GM19328 (cell line): ENCODE measurements at regions not wholly inside any gene's neighbourhood (a gene's known extent, or its start where the extent isn't known, plus 50 kb on each side); places are given as distances from the start of the nearest gene placed in this dataset.

Experiments used
- ATAC-seq: cut with Tn5 transposase; IDR thresholded peaks from one replicate; pipeline ENCODE4 v1.9.1; 2021; ENCODE audit warnings: mild to moderate bottlenecking, moderate library complexity; ENCODE audit not compliant: unreplicated experiment

DNA sequence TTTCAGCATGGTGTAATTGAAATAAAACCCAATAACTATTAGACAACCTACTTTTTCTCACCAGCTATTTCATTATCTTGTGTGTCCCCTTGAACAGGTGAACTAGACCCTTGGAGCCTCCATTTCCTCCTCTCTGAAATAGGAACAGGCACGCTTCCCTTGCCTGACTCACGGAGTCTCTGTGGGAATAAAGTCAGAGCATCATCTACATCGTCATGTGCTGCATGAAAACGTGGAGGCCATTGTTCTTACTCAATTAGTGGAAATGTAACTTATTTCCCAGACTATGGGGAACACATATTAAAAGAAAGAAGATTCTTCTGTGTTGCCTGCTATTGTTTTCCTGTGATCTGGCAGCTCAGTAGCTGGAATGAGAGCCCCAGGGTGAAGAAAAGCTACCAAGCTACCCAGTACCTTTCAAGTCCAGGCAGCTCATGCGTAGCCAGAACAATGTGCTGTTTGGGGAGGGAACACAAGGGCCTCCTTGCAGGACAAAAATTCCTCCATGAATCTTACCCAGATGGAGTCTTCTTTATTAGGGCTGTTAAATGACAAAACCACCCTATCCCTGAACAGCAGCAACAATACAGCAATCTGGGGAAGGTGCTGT, 59.8 kb downstream of the SOX11 start:
- ATAC-seq = no peak

DNA sequence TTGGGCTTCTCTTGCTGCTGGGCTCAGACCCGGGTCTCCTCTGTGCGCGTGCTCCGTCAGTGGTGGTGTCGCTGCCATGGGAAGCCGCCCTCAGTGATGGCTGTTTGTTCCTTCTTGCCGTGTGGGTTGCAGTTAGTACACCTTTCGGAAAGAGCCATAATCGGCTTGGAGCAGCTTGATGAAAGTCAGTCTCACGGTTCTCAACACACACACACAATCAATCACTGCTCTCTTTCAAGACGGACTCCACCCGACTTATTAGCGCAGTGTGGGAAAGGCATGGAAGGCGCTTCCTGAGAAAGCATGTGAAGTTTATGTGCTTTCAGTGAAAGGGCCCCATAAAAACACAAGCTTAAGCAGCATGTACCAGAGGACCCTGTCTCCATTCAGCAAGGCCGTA, 64.1 kb downstream of the SOX11 start:
- ATAC-seq = no peak

DNA sequence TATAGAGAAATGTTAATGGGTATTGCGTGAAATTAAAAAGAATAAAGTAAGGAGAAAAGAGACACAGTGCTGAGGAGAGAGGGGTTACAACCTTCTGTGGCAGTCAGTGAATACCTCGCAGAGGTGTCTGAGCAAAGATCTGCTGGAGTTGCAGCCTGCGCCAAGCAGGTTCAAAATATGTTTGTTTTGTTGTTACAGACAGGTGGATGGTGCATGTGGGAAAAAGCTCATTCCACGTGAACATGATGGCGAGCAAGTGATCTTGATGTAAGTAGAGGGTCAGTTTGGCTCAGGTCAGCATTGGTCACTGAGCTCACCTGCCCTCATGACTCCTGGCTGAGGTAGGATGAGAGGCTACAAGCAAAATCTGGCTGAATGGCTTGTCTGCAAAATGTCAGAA, 66.2 kb downstream of the SOX11 start:
- no peak for ATAC-seq

DNA sequence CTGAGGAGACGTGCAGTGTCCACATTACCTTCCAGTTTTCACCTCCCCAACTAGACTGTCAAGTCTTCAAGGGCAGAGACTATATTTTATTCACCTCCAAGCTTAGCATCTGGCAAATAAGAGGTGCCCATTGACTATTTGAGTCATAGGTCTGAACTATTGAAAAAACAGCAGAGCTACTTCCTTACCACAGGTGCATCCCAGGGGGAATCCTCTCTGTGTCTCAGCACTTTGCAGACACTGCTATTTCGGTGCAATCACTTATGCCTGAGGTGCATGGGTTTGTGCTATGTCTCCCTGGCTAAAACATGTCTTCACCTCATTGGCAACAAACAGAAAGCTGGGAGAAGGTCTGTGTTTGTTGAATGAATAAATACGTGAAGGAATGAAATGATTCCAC, 67.8 kb downstream of the SOX11 start:
- no peak for ATAC-seq

DNA sequence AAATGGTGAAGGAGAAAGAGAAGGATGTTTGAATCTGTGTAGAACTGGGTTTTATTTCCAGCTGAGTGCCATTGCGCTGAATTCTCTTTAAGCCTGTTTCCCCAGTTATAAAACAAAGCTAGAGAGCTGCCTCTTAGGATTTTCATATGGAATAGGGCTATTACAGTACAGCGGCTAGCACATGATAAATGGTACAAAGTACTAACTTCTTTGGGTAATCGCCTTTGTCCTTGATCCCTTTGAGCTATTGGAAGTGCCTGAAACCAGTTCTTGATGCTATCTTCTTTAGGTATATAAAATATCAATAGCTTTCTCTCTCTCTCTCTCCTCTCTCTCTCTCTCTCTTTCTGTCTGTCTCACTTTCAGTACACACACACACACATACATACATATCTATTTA, 71.3 kb downstream of the SOX11 start:
- no peak for ATAC-seq

DNA sequence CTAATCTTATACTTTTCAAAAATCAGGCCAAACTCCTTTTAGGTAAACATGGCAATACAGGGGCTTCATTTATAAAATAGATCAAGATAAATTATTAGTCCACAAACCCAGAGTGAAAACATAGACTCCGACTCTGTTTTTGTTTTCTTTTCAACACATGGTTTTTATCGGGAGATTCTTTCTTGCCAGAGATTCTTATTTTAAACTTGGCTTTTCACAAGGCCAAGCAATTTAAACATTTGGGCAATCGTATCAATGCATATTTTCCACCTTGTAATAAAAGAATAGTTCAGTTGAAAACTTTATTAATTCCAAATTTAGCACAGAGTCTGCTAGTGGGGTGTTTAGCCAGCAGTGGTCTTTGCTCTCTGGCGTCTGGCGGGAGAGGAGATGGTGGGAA, 71.9 kb downstream of the SOX11 start:
- ATAC-seq = no peak

DNA sequence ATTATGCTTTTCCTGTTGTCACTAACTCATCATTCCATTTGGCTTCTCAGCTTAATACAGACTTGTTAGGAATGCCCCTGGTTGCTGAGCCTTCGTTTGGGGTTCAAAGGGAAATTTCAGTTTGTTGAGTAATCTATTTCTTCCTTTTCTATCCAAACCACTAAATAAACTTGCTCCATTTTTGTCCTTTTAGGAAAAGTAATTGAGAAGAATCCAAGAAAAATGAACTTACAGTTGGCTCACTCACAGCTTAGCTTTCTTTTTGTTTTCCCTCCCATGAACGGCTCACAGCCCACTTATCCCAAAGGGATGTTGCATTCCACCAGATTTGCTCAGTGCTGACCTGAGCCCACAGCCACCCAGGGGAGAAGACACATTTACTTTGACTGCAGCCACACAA, 73.9 kb downstream of the SOX11 start:
- no peak for ATAC-seq

DNA sequence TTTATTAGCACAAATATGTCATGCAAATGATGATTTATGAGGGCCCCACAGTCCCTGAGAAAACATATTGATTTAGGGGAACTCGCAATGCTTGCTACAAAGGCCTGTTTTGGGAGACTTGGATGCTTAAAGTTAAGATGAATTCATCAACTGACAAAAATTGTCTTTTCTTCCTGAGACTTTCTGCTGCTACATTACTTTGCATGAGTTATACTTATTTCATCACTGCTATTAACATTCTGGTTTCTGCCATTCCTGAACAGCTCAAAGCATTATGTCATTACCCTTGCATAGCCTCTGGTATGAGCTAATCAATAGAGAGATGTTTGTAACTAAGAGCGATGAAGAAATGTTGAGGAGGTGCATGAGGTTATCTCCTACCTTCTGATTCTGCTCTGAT, 74.4 kb downstream of the SOX11 start:
- ATAC-seq = no peak

DNA sequence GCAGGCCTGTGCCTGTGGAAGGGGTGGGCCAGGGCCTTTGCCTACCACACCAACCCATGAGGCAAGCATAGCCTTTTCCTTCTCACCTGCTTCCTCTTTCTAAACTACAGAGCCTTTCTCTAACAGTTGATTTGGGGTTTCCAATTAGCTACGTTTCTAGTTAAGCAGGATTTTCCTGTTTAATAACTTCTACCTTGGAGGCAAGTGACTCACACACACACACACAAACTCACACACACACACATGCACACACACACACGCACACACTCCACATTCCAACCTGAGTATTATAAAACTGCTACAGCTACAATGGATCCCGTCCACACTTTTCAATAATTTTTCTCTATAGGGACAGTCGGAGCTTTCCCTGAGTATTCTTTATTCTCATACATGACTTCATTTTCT, 84.9 kb downstream of the SOX11 start:
- ATAC-seq = no peak

DNA sequence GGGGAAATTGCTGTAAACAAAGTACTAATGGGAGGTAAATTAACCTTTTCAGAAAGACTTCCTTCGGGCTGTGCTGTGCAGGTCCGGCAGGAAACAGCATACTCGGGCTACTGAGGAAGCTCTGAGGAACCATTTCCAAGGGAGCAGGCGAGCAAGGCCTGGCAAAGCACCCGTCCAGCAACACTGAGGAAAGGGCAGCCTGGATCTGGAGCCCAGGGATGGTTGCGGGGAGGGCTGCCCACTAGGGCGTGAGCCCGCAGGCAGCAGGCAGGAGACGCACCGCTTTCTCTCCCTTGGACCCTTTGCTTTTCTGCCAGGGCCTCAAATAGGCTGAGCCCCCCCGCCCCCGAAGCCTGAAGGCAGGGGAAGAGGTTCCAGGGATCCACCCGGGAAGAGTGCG, 89.5 kb downstream of the SOX11 start:
- ATAC-seq = no peak

DNA sequence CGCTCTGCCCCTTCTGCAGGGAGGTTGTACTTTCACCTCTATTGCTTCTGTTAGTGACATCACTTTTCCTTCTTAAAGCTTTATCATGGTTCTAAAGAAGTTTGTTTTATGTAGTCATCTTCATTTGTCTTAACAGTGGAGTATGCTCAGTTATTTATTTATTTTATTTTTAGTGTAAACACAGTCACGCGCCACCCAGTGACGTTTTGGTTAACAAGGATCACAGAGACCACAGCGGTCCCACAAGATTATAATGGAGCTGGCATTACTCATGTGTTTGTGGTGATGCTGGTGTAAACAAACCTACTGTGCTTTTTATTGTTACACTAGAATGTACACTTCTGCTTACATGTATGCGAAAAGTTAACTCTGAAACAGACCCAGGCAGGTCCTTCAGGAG, 89.9 kb downstream of the SOX11 start:
- no peak for ATAC-seq

DNA sequence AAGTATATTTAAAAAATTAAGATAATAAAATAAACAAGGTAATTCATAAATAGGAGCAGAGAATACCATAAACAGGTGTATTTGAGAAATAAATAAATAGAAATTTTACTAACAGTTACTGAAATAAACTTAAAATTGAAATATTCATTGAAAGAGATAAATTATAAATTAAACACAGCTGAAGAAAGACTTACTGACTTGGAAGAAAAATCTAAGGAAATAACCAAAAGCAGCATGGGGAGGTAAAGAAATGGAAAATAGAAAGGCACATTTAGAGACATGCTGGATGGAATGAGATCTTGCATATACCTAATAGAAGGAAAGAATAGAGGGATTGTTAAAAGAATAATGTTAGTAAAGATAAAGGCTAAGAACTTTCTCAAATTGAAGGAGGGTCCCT, 96.3 kb downstream of the SOX11 start:
- ATAC-seq = no peak

DNA sequence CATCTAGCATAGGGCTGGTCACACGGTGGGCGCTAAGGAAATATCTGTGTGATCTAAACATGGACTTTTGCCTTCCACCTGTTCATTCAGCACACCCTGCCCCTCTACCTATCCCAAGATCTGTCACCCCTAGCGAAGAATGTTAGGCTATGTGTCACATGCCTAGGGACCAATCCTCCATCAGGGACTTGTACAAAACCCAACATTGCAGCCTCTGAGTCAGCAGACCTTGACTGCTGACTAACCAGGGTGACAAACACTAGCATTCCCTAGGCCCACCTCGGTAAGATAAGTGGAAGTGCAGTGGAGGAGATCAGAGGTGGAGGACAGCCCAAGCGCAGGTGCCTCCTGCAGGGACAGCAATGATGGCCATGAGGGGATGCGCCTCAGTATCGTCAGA, 99.2 kb downstream of the SOX11 start:
- ATAC-seq = no peak

DNA sequence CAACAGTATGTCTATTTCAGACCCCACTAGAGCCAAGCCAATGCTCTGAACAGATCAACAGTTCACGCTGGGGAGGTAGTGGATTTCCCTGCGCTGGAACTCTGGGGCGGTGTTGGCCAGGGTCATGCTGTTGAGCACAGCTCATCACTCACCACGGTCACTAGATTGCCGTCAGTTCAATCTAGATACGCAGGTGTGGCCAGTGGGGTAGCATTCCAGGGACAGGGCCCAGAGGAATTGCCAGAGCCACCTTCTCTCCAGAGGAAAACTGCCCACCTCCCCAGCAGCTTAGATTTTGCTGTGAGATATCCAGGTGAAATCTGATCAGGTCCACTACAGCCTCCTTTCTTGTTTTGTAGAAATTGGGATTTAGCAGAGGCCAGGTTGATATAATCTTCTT, 101.8 kb downstream of the SOX11 start:
- no peak for ATAC-seq

DNA sequence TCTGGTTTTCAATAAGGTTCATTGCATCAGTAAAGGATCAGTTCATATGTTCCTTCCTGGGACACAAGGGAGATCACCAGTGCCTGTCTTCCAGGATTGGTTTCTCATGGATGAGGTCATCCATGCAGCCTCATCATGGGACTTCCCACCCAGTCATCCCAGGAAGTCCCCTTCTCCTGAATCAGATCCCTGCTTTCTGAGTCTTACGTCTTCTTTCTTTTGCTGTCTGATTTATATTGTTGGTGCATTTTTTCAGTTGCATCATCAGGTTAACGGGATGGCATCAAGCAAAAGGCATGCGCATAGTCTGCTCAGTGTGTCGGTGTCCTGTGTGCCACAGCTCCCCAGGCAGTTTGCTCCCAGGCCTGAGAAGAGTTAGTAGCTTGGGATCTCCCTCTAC, 105.9 kb downstream of the SOX11 start:
- no peak for ATAC-seq

DNA sequence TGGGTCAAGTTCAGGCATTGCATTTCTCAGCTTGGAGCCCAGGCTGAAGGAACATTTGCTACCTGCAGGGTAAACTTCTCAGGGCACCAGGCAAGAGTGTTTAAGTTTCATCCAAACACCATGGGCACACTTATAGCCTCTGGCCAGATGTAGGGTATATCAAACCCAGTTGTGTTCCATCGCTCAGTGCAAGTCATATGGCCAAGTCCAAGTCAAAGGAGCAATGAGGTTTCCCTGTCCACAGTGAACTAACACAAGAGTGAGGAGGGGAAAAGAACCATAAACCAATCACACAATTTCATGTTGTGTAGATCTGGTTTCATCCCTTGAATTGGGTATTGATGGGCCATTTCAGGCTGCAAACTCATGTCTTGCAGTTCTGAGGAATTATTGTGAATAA, 107.2 kb downstream of the SOX11 start:
- no peak for ATAC-seq

DNA sequence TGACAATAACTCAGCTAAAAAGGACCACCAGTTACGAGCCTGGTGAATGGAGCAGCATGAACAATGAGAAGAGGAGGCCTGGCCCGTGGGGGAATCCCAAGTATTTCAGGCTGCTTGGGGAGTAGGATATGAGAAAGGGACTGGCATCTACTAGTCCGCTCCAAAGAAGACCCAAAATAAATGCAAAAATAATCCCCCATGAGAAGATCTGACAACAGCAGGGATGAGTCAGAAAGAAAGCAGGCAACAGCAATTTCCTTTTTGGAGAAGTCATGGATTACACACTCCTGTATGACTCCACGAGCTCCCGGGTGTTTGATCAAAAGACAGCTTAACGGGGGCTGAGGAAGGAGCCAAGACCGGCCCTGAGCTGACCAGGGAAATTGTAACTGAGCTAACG, 111.4 kb downstream of the SOX11 start:
- ATAC-seq = no peak

DNA sequence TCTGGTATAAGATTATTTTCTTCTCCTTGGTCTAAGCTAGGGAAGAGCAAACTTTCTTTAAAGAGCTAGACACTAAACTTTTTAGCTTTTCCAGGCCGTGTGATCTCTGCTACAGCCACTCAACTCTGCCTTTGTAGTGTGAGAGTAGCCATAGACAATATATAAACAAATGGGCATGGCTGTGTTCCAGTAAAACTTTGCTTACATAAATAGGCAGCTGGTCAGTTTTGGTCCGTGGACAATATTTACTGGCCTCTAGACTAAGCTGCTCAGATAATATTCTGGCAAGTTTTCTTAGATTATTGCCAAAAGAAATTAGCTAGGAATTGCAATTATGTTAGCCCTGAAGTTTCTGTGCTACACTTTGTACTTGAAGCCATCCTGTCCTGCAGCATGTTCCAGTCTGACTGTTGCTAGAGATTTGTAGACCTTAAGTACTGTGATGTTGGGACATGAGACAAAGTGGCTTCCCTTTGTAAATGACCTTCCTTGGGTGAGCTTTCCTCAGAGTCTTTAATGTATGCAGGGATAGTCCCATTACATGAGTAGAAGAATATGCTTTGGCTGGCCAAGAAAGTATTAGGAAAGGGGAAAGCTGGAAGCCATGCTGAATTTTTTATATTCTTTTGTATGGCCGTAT, 126.9 kb downstream of the SOX11 start:
- ATAC-seq = no peak

DNA sequence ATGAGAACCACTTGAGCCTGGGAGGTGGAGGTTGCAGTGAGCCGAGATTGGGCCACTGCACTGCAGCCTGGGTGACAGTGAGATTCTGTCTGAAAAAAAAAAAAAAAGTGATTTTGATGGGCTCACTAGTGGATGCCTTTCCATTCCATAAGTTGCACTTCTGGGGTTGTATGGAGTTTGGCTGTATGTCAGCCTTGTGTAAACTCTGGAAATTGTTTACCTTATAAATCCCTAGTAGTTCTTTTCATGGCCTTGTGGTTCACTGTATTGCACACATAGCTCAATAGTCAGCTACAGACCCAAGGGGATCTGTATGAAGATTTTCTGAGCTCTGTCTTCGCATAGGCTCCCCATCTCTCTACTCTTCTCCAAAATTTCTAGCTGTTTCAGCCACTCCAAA, 131.9 kb downstream of the SOX11 start:
- no peak for ATAC-seq

DNA sequence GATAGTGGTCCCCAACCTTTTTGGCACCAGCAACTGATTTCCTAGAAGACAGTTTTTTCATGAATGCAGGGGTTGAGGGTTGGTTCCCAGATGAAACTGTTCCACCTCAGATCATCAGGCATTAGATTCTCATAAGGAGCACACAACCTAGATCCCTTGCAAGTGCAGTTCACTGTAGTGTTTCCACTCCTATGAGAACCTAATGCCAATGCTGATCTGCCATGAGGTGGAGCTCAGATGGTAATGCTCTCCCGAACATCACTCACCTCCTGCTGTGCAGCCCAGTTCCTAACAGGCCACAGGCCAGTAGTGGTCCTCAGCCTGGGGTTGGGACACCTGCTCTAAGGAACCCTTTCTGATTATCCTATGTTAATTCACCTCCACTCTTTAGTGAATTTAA, 133.5 kb downstream of the SOX11 start:
- no peak for ATAC-seq

DNA sequence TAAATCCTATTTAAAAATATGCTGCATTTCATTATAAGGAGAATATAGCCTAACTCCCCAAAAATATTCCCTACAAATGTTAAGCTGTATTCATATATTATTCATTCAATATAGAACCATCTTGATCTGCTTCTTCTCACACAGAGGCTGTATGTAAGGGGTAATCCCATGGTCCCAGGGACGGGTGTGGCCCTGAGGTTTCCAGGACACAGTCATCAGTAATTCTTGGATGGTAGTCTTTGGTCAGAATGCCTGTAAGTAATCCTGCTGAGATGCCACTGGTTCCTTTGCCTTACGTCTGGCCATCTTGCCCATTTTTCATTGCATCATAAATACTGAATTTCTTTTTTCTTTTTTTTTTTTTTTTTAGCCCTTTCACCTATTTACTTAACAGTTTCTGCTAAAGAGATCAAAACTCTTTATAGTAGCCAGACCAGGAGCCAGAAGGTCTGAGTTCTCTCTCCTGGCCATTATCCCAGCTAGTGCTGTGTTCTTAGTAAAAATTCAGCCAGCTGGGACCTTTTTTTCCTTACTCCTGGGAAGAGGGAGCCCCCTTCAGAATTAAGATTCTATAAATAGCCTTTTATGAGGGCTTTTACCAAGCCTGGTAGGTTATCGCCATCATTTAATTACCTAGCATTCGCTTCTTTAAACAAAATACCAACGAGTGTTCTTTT, 134.9 kb downstream of the SOX11 start:
- ATAC-seq = no peak

DNA sequence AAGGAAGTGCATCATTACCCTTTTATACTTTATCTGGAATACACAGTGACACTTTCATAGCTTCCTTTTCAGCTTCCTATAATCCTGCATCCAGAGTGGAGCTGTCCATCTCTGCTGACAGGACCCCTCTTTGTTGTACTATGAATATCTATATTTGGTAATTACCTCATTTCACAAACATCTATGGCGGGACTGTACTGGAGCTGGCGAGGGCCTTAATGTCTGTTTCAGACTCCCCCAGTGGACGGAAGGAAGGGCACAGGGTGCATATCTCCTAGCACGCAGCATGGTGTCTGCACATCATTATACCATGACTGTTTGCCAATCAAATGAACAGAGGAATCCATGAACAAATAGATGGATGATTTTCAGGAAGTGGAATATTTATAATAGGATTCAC, 142.3 kb downstream of the SOX11 start:
- ATAC-seq = no peak

DNA sequence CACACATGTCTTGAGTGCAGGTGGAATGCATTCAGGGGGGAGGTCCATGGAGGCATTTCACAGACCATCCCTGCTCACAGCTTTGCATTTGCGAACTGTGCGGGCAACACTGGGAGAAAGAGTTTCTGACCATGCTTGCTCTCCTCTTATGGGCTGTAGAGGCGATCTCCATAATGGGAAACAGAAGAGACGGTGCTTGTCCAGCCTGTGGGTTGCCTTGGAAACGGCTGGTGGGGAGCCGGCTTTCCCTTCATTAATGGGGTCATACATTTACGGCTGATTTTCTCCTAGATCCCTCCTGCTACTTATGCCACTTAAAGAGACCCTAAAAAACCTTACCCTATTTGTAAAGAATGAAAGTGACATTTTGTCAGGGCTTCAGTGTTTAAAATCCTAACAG, 147.4 kb downstream of the SOX11 start:
- ATAC-seq = no peak
